D721Med (cell line): ENCODE measurements at regions not wholly inside any gene's neighbourhood (a gene's known extent, or its start where the extent isn't known, plus 50 kb on each side); places are given as distances from the start of the nearest gene placed in this dataset.

ENCODE experiments used
- DNase-seq: peaks from one replicate; pipeline ENCODE4 v3.0.0; 2011; ENCODE audit warnings: low spot score; ENCODE audit not compliant: insufficient read length
- FAIRE-seq: peaks from 2 replicates; lab custom pipeline; 2011; peaks lifted over from hg19 to GRCh38; lab: Jason Lieb, UNC
- TF ChIP-seq, protein P1 (sequence below): IDR thresholded peaks from 2 replicates; pipeline ENCODE4 v1.5.1; 2012; ENCODE audit warnings: mild to moderate bottlenecking, control low read depth; ENCODE audit not compliant: insufficient read depth; ENCODE audit errors: missing control alignments

GRCh38 chr5:176151281-176151680, 86.9 kb upstream of the SIMC1 start:
- DNase-seq (no peak), FAIRE-seq (no peak)
- TF ChIP-seq, protein P1, sequence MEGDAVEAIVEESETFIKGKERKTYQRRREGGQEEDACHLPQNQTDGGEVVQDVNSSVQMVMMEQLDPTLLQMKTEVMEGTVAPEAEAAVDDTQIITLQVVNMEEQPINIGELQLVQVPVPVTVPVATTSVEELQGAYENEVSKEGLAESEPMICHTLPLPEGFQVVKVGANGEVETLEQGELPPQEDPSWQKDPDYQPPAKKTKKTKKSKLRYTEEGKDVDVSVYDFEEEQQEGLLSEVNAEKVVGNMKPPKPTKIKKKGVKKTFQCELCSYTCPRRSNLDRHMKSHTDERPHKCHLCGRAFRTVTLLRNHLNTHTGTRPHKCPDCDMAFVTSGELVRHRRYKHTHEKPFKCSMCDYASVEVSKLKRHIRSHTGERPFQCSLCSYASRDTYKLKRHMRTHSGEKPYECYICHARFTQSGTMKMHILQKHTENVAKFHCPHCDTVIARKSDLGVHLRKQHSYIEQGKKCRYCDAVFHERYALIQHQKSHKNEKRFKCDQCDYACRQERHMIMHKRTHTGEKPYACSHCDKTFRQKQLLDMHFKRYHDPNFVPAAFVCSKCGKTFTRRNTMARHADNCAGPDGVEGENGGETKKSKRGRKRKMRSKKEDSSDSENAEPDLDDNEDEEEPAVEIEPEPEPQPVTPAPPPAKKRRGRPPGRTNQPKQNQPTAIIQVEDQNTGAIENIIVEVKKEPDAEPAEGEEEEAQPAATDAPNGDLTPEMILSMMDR = no peak

GRCh38 chr5:176152191-176152929, 85.9 kb upstream of the SIMC1 start:
- no peak for DNase-seq
- TF ChIP-seq, protein P1 = no peak
- FAIRE-seq = no peak

DNA sequence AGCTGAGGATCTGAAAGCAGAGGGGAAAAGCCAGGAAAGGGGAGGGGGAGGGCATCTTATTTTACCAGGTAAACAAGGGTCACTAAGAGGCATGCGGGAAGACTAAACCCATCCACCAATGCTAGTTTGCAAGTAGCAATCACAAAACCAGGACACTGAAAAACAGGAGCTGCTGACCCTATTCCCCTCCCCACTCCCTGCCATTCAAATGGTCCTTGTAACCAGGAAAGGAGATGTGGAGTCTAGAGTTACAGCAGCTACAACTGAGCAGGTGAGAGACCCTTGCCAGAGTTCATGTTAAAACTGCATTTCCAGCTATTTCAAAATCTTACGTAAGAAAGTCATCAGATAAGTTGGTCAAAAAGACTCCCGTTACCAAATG, 85.3 kb upstream of the SIMC1 start:
- TF ChIP-seq, protein P1 = no peak
- FAIRE-seq (no peak), DNase-seq (no peak)

- TF ChIP-seq, protein P1 = no peak
- no peak for DNase-seq
- no peak for FAIRE-seq
Measured at GRCh38 chr5:176153741-176154140, 84.5 kb upstream of the SIMC1 start.

GRCh38 chr5:176154821-176155220, 83.4 kb upstream of the SIMC1 start:
- FAIRE-seq (no peak), DNase-seq (no peak)
- TF ChIP-seq, protein P1 = no peak

DNA sequence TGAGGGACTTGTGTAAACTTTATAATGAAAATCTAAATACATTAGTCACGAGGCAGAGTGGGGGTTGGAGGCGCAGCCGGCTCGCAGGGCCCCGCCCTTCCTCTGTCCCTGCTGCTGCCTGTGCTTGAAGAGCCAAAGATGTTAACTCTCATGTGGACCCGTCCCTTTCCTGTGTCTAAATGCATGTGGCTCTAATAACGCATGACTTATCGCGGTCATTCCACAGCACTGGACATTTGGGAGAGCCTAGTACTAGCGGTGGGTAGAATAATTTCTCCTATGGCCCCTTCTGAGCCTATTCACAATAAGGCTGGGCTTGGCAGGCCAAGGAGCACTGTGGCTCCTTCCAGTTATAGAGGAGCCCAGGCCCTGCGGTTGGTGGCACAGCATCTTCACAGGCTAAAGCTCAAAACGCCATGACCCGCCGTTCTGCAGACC, 82.3 kb upstream of the SIMC1 start:
- FAIRE-seq = no peak
- no peak for DNase-seq
- TF ChIP-seq, protein P1 = no peak

GRCh38 chr5:176157656-176158055, 80.6 kb upstream of the SIMC1 start:
- TF ChIP-seq, protein P1 = no peak
- DNase-seq (no peak), FAIRE-seq (no peak)
